GM21423 (cell line): ENCODE measurements at regions not wholly inside any gene's neighbourhood (a gene's known extent, or its start where the extent isn't known, plus 50 kb on each side); places are given as distances from the start of the nearest gene placed in this dataset.

Experiments used
- ATAC-seq: cut with Tn5 transposase; IDR thresholded peaks from one replicate; pipeline ENCODE4 v1.9.1; 2021; ENCODE audit warnings: mild to moderate bottlenecking, moderate library complexity; ENCODE audit not compliant: unreplicated experiment

GRCh38 chr15:93497291-93497690, 408.3 kb upstream of the RGMA start:
- no peak for ATAC-seq

GRCh38 chr15:93496888-93497287, 407.9 kb upstream of the RGMA start:
- ATAC-seq: no peak

DNA sequence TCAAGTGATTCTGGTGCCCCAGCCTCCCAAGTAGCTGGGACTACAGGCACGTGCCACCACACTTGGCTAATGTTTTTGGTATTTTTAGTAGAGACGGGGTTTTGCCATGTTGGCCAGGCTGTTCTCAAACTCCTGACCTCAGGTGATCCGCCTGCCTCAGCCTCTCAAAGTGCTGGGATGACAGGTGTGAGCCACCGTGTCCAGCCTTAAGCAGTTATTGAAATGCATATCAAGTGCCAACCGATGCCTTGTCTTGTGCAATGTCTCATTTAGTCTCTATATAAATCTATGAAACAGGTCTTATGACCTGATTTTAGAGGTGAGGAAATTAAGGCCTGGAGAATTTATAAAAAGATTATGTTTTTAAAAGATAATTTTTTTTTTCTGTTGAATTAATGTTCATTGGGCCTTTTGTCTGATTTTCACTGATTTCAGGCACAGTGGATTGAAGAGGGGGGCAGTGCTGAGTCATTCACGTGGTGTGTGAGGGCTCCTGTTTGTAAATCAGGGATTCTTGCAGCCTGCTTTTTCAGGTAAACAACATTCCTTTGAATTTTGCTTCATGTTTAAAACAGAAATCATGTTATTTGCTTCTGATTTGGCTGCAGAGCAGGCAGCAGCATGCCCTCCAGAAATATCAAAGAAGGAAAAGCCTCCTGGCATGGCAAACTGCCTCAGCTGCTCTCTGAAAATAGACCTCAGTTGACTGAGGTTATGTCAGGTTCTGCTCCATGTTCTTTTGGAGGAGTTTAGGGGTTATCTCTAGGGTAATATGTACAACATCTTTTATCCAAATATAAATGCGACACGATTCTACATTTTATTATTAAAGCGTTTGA, 407.0 kb upstream of the RGMA start:
- no peak for ATAC-seq

- ATAC-seq: no peak
Measured at GRCh38 chr15:93493172-93493571, 404.2 kb upstream of the RGMA start.

DNA sequence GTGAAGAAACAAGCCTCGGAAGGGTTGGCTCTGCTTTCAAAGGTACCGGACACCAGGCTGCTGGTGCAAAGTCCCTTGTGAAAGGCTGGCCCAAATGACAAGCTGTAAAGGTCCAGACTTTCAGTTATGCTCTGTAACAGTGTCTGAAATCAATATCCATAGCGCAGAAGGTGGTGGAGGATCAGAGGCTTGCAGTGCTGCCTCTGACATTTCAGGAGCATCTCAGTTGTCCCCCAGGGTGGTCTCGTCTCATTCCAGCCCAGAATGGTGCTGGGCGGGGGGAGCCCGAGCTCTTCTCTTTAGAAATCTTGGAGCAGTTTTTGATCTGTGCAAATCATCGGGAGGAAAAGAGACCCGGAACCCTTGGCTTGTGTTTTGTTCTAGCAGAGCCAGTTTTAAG, 402.3 kb upstream of the RGMA start:
- no peak for ATAC-seq

DNA sequence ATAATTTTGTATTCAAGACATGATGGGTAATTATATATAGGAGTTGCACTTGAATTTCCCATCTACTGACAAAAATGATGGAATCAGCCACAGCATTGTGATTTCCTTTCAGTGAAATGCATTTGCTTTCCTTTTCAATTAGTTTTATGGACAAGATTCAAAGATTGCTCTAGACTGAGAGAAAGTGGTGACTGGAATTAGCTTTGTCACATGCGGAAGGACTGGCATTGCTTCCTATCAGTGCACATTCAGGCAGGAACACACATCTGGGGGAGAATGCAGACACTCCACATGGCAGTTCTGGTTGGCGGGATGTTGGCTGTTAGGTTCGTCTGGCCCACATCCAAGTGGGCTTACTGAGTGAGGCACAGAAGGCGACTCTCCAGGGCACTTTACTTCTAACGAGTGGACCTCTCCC, 399.3 kb upstream of the RGMA start:
- no peak for ATAC-seq

DNA sequence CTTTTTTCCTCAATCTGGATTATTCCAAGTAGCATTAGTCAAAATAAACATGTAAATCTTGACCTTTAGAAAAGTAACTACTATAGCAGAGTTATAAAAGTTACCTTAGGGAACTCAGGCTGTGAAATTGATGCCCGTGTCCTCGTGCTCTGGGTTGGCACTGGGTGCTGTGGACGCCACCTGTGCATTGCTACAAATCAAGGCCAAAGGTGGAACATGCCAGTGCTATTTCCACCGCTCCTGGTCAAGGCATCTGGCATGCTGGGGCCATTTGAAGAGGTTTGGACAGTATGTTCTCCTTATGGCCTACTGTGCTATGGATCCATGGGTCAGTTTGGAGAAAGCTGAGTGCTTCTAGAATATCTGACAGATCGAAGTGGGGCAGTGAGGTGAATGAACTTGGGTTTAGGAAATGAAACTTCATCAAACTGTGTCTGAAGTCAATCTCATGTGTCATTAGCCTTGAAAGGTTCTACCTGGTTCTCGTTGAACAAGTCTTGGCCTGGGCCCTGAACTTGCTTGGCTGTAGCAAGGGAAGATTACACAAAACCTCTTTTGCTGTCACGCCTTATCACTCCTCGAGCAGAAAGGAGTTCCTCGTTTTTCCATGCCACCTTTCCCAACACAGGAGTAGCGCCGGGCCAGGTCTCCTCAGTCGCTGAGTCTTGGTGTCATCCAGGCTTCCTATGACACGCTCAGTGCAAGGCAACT, 397.6 kb upstream of the RGMA start:
- no peak for ATAC-seq

GRCh38 chr15:93485438-93486327, 396.7 kb upstream of the RGMA start:
- no peak for ATAC-seq

GRCh38 chr15:93483923-93484322, 394.9 kb upstream of the RGMA start:
- no peak for ATAC-seq

DNA sequence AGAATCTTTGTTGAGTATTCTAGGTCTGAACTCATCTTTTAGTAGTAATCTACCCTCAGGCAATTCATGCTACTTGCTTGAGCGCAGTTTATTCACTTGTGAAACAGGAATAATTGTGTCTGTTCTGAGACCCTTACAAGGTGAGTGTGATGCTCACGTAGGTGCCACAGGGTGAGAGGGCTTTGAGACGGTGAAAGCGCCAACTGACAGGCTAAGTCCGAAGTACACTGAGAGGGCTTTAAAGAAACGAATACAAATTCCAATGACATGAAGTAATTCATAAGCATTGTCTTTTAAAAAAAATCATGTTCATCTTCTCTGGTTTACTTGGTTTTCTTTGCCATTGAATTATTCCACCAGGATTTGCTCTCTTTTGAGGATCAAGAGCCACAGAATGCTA, 393.7 kb upstream of the RGMA start:
- ATAC-seq: no peak

- no peak for ATAC-seq
Measured at GRCh38 chr15:93479715-93480114, 390.7 kb upstream of the RGMA start.

- no peak for ATAC-seq
Measured at GRCh38 chr15:93478947-93479346, 389.9 kb upstream of the RGMA start.

- ATAC-seq: no peak
Measured at GRCh38 chr15:93477721-93478120, 388.7 kb upstream of the RGMA start.

GRCh38 chr15:93477188-93477587, 388.2 kb upstream of the RGMA start:
- ATAC-seq: no peak

- ATAC-seq: no peak
Measured at GRCh38 chr15:93476491-93477177, 387.6 kb upstream of the RGMA start.

- no peak for ATAC-seq
Measured at GRCh38 chr15:93474728-93475127, 385.7 kb upstream of the RGMA start.

DNA sequence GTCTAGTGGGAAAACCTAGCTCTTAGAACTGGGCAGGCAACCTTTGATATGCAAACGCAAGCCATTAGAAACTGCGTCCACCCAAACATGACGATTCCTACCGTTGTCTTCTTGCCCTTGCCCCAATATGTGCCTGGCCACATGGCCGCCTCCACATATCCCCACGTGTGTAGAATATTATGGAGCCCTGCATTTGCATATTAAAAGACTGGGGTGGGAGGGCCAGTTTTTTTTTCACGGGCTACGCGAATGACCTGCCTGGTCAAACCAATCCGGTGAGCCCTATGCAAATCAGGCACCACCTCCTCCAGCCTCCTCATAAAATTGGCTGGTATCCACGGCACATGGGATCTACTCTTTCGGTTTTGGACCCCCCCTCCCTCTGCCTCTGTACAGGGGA, 381.0 kb upstream of the RGMA start:
- ATAC-seq: no peak

DNA sequence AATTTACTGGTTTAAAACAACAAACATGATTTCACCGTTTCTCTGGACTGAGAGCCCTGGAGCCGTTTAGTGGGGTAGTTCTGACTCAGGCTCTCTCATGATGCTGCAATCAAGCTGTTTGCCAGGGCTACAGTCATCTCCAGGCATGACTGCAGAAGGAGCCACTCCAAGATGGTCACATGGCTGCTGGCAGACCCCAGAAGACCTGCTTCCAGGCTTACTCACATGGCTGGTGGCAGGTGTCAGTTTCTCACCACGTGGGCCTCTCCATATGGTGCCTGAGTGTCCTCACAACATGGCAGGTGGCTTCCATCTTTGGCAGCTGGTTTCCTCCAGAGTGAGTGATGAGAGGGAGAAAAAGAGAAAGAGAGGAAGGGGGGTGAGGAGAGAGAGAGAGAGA, 378.3 kb upstream of the RGMA start:
- ATAC-seq: no peak

DNA sequence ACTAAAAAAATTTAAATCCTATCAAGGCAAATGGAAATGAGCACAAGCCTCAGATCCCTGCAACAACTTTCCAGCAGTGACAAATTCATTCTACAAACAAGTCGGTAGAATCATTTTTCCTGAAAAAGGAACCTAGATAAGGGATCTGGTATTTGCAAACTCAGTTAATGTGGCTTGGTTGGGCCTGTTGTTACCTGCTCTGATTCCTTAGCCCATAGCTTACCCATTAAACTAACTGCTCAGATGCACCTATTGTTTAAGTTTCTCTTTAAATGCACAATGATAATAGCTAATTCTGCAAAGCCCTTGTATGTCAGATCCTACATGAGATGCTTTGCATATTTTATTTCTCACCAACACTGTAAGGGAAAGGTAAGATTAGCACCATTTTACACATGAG, 377.4 kb upstream of the RGMA start:
- ATAC-seq: no peak

GRCh38 chr15:93462690-93463089, 373.7 kb upstream of the RGMA start:
- no peak for ATAC-seq

- ATAC-seq: peak; percentile 96
Measured at GRCh38 chr15:93460717-93461116, 371.7 kb upstream of the RGMA start.
